ENCODE measurements at regions not wholly inside any gene's neighbourhood (a gene's known extent, or its start where the extent isn't known, plus 50 kb on each side); places are given as distances from the start of the nearest gene placed in this dataset.
"Not testable (repeated sequence)": the region's sequence is repeated elsewhere in the genome, so short reads cannot be mapped to it uniquely, and the experiment has no call there.

DNA sequence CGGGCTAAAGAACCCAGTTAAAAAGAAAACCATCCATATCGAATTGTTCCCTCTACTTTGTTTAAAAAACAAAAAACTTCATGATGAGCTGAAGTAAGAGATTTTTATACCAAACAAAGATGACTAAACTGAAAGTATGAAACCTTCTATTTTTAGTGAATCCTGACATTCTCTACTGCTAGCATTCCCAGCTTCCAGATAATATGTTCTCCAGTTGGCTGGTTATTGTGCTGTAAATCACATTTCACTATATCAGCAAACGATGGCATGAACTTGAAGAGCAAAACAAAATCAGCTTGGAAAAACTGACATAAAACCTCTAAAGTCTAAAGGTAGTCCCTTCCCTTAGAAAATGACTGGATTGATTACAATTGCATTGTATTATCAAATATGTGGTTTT lies 68.1 kb upstream of the APP start:
- Histone ChIP-seq H3K79me2 (ENCODE audit: low read length) (no peaks in the 10 kb centered on the region), H3K27ac (ENCODE audit: low read length) (no peak overlapping the region), H3K9me2 (replicated peaks; ENCODE audit: insufficient read depth, low read length) (no peaks in the 10 kb centered on the region), H3K9me3 (replicated peaks; ENCODE audit: insufficient read depth, low read length) (no peaks in the 10 kb centered on the region), H3K36me3 (replicated peaks; ENCODE audit: insufficient read depth, low read length) (no peaks in the 10 kb centered on the region), H4K20me1 (ENCODE audit: insufficient read depth, low read length) (no peaks in the 10 kb centered on the region), H3F3A (ENCODE audit: insufficient read depth, low read length) (no peaks in the 10 kb centered on the region), H3K9ac (ENCODE audit: low read length) (no peak overlapping the region), H3K4me1 (ENCODE audit: low read length) (no peaks in the 10 kb centered on the region), H3K27me3 (replicated peaks; ENCODE audit: insufficient read depth, low read length) (no peaks in the 10 kb centered on the region), H2AFZ (ENCODE audit: low read length) (no peak overlapping the region), H3K4me2 (ENCODE audit: low read depth, low read length) (no peak overlapping the region), H3K4me3 (ENCODE audit: low read length) (no peak overlapping the region)
- DNase-seq = no peak
- no peak for TF ChIP-seq EZH2 (optimal IDR thresholded peaks at IDR 0.05; ENCODE audit: low read depth, low read length)
- no peak for TF ChIP-seq CTCF (IDR thresholded peaks at IDR 0.05; ENCODE audit: low read length)
- TF ChIP-seq EZH2phosphoT487 (IDR thresholded peaks at IDR 0.05; ENCODE audit: low read length) = no peak

DNA sequence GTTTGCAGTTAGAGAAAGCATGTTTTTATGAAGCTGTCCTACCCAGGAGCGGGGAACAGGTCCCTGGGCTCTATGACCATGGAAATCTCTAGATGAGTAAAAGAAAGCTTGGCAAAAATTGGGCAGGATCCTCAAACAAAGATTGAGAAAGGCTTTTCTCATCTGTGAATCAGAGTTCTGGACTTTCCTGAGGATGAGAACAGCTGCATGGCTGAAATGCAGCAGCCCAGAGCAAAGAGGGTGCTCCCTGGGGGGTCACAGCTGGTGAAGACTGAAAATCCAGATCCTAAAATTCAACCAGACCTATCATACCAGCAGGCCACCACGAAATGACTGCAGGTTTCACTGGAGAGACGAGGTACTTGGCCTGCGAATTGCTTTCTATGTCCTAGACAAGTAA lies 65.7 kb upstream of the APP start:
- no peaks in the 10 kb centered on the region for H3K36me3 ChIP-seq (replicated peaks; ENCODE audit: insufficient read depth, low read length)
- no peaks in the 10 kb centered on the region for H4K20me1 ChIP-seq (ENCODE audit: insufficient read depth, low read length)
- no peaks in the 10 kb centered on the region for H3K79me2 ChIP-seq (ENCODE audit: low read length)
- no peaks in the 10 kb centered on the region for H3F3A ChIP-seq (ENCODE audit: insufficient read depth, low read length)
- H3K9me2 ChIP-seq (replicated peaks; ENCODE audit: insufficient read depth, low read length) = no peaks in the 10 kb centered on the region
- no peak overlapping the region for H3K9ac ChIP-seq (ENCODE audit: low read length)
- no peak for DNase-seq
- H2AFZ ChIP-seq (ENCODE audit: low read length) = no peak overlapping the region
- no peak overlapping the region for H3K4me3 ChIP-seq (ENCODE audit: low read length)
- no peak overlapping the region for H3K4me2 ChIP-seq (ENCODE audit: low read depth, low read length)
- no peaks in the 10 kb centered on the region for H3K27me3 ChIP-seq (replicated peaks; ENCODE audit: insufficient read depth, low read length)
- H3K4me1 ChIP-seq (ENCODE audit: low read length) = no peaks in the 10 kb centered on the region
- H3K9me3 ChIP-seq (replicated peaks; ENCODE audit: insufficient read depth, low read length) = no peaks in the 10 kb centered on the region
- no peak overlapping the region for H3K27ac ChIP-seq (ENCODE audit: low read length)
- TF ChIP-seq CTCF (IDR thresholded peaks at IDR 0.05; ENCODE audit: low read length) = no peak
- TF ChIP-seq EZH2phosphoT487 (IDR thresholded peaks at IDR 0.05; ENCODE audit: low read length) = no peak
- no peak for TF ChIP-seq EZH2 (optimal IDR thresholded peaks at IDR 0.05; ENCODE audit: low read depth, low read length)

- not testable (repeated sequence) for H3K79me2 ChIP-seq (ENCODE audit: low read length); H3K27ac ChIP-seq (ENCODE audit: low read length); H3K9ac ChIP-seq (ENCODE audit: low read length); H3K4me1 ChIP-seq (ENCODE audit: low read length); H3K27me3 ChIP-seq (replicated peaks; ENCODE audit: insufficient read depth, low read length); DNase-seq; H2AFZ ChIP-seq (ENCODE audit: low read length); H3K4me3 ChIP-seq (ENCODE audit: low read length); H3K4me2 ChIP-seq (ENCODE audit: low read depth, low read length); H3F3A ChIP-seq (ENCODE audit: insufficient read depth, low read length); H3K9me3 ChIP-seq (replicated peaks; ENCODE audit: insufficient read depth, low read length); H3K9me2 ChIP-seq (replicated peaks; ENCODE audit: insufficient read depth, low read length); H4K20me1 ChIP-seq (ENCODE audit: insufficient read depth, low read length); H3K36me3 ChIP-seq (replicated peaks; ENCODE audit: insufficient read depth, low read length)
Measured at GRCh38 chr21:26233297-26233696, 62.7 kb upstream of the APP start.

- not testable (repeated sequence) for H3K9ac ChIP-seq (ENCODE audit: low read length); H3K79me2 ChIP-seq (ENCODE audit: low read length); H3K9me3 ChIP-seq (replicated peaks; ENCODE audit: insufficient read depth, low read length); DNase-seq; H3K27ac ChIP-seq (ENCODE audit: low read length); H3K27me3 ChIP-seq (replicated peaks; ENCODE audit: insufficient read depth, low read length); H3K4me2 ChIP-seq (ENCODE audit: low read depth, low read length); H3K36me3 ChIP-seq (replicated peaks; ENCODE audit: insufficient read depth, low read length); H3K4me1 ChIP-seq (ENCODE audit: low read length); H3F3A ChIP-seq (ENCODE audit: insufficient read depth, low read length); H3K9me2 ChIP-seq (replicated peaks; ENCODE audit: insufficient read depth, low read length); H3K4me3 ChIP-seq (ENCODE audit: low read length); H2AFZ ChIP-seq (ENCODE audit: low read length); H4K20me1 ChIP-seq (ENCODE audit: insufficient read depth, low read length)
Measured at GRCh38 chr21:26232491-26232890, 61.9 kb upstream of the APP start.
